Liver (tissue), 3 donors: ENCODE measurements at regions not wholly inside any gene's neighbourhood (a gene's known extent, or its start where the extent isn't known, plus 50 kb on each side); places are given as distances from the start of the nearest gene placed in this dataset.

Source experiments
- ATF3 ChIP-seq: IDR thresholded peaks from 2 replicates; pipeline ENCODE4 v1.6.1; 2016; ENCODE audit warnings: antibody characterized with exemption
- CTCF ChIP-seq: fragments of 150-350 bp; IDR thresholded peaks from 2 replicates; pipeline ENCODE4 v1.5.1; 2017; ENCODE audit warnings: improper control_type of control experiment, low read depth, low read length; ENCODE audit not compliant: missing input control
- EGR1 ChIP-seq, 2 donors: IDR thresholded peaks; 2 replicates each; pipeline ENCODE4 v1.6.1; 2016 to 2018; ENCODE audit warnings: antibody characterized with exemption in 2 of 2, low read depth in 2 of 2
- GABPA ChIP-seq, 2 donors: IDR thresholded peaks in 1 of 2; conservative IDR thresholded peaks in 1 of 2; 2 replicates each; pipeline ENCODE4 v1.6.1; 2016; ENCODE audit warnings: antibody characterized with exemption in 2 of 2, mild to moderate bottlenecking in 1 of 2, moderate library complexity in 1 of 2
- JUND ChIP-seq, 2 donors: IDR thresholded peaks; 2 replicates each; pipeline ENCODE4 v1.6.1; 2016; ENCODE audit warnings: antibody characterized with exemption in 2 of 2
- MAX ChIP-seq: IDR thresholded peaks from 2 replicates; pipeline ENCODE4 v1.6.1; 2016; ENCODE audit warnings: antibody characterized with exemption
- NR2F2 ChIP-seq: IDR thresholded peaks from 2 replicates; pipeline ENCODE4 v1.6.1; 2016; ENCODE audit warnings: antibody characterized with exemption
- RAD21 ChIP-seq, 2 donors: IDR thresholded peaks; 2 replicates each; pipeline ENCODE4 v1.6.1; 2016; ENCODE audit warnings: antibody characterized with exemption in 2 of 2, mild to moderate bottlenecking in 2 of 2
- REST ChIP-seq: IDR thresholded peaks from 2 replicates; pipeline ENCODE4 v1.6.1; 2016; ENCODE audit warnings: antibody characterized with exemption, mild to moderate bottlenecking
- RXRA ChIP-seq, 2 donors: IDR thresholded peaks; 2 replicates each; pipeline ENCODE4 v1.6.1; 2017 to 2018; ENCODE audit warnings: antibody characterized with exemption in 2 of 2, mild to moderate bottlenecking in 1 of 2
- SP1 ChIP-seq: IDR thresholded peaks from 2 replicates; pipeline ENCODE4 v1.6.1; 2018; ENCODE audit warnings: antibody characterized with exemption, mild to moderate bottlenecking
- TAF1 ChIP-seq: conservative IDR thresholded peaks from 2 replicates; pipeline ENCODE4 v1.6.1; 2016; ENCODE audit warnings: antibody characterized with exemption, mild to moderate bottlenecking
- YY1 ChIP-seq: IDR thresholded peaks from 2 replicates; pipeline ENCODE4 v1.6.1; 2016; ENCODE audit warnings: antibody characterized with exemption, mild to moderate bottlenecking
- donor health status: healthy.
- donor health status: healthy.

GRCh38 chr15:36465304-36465703 is 114.1 kb upstream of the CDIN1 start:
- TF ChIP-seq ATF3 (no peak), CTCF (no peak), JUND (IDR thresholded peaks at IDR 0.05) (no peak), RAD21 (IDR thresholded peaks at IDR 0.05) (no peak), REST (no peak), MAX (no peak), EGR1 (IDR thresholded peaks at IDR 0.05; ENCODE audit: low read depth in 2 of 2) (no peak), SP1 (no peak), RXRA (IDR thresholded peaks at IDR 0.05) (no peak), NR2F2 (no peak), YY1 (no peak), GABPA (IDR thresholded peaks at IDR 0.05 in 1 of 2, conservative IDR thresholded peaks at IDR 0.05 in 1 of 2) (no peak), TAF1 (no peak)
